ENCODE measurements at regions not wholly inside any gene's neighbourhood (a gene's known extent, or its start where the extent isn't known, plus 50 kb on each side); places are given as distances from the start of the nearest gene placed in this dataset.

GRCh38 chrX:97850911-97851310 lies 967.2 kb downstream of the RPA4 start:
- CTCF ChIA-PET (ENCODE audit: partially characterized antibody) = no interaction called here
- 67% methylated on average over 1 of the region's 1 CpG; no CpG with 5 or more reads in 1 of the 2 experiments for WGBS, 2 experiments (ENCODE audit: extremely low coverage in 1 of 2, insufficient coverage in 1 of 2, insufficient read length in 1 of 2, insufficient replicate concordance in 2 of 2, low coverage in 1 of 2, low lambda C conversion rate in 2 of 2, missing lambda C conversion rate in 1 of 2)
- Histone ChIP-seq H4K5ac (ENCODE audit: insufficient read length, low read depth, low read length) (no peak overlapping the region), H3K23me2 (ENCODE audit: low read depth, low read length) (no peaks in the 10 kb centered on the region), H3K56ac (replicated peaks; ENCODE audit: insufficient read length, low read depth, low read length) (no peak overlapping the region), H4K20me1 (replicated peaks in 1 of 2; ENCODE audit: control insufficient read depth in 1 of 2, insufficient read depth in 2 of 2, low read length in 2 of 2) (no peaks in the 10 kb centered on the region), H3K79me1 (ENCODE audit: low read depth, low read length) (no peaks in the 10 kb centered on the region), H3K9ac (replicated peaks in 1 of 4; ENCODE audit: extremely low read depth in 1 of 4, low read depth in 3 of 4, low read length in 3 of 4) (no peak overlapping the region), H2BK20ac (ENCODE audit: low read length) (no peak overlapping the region), H3K18ac (ENCODE audit: extremely low read depth, low read length) (no peak overlapping the region), H3K4me1 (replicated peaks in 1 of 4; ENCODE audit: control insufficient read depth in 3 of 4, insufficient read depth in 4 of 4, low read length in 3 of 4) (no peaks in the 10 kb centered on the region), H2BK12ac (ENCODE audit: low read depth, low read length) (no peak overlapping the region), H3K27ac (ENCODE audit: low read depth, low read length) (no peak overlapping the region), H2AFZ (ENCODE audit: low read length) (no peak overlapping the region), H2BK120ac (replicated peaks; ENCODE audit: low read depth, low read length) (no peak overlapping the region), H4K8ac (ENCODE audit: extremely low read depth, insufficient read depth, low read length) (no peak overlapping the region), H2BK15ac (ENCODE audit: low read length) (no peak overlapping the region), H3K36me3 (ENCODE audit: control insufficient read depth in 2 of 4, insufficient read depth in 4 of 4, low read length in 3 of 4) (no peaks in the 10 kb centered on the region), H3K14ac (ENCODE audit: insufficient read length) (no peak overlapping the region), H3K79me2 (ENCODE audit: control insufficient read depth in 1 of 2, insufficient read depth in 2 of 2, low read length in 2 of 2) (no peaks in the 10 kb centered on the region), H3K4ac (replicated peaks; ENCODE audit: insufficient read length, low read depth, low read length) (no peak overlapping the region), H3K4me2 (ENCODE audit: insufficient read depth in 1 of 2, low read depth in 2 of 2, low read length in 2 of 2) (no peak overlapping the region), H4K91ac (replicated peaks; ENCODE audit: insufficient read length, low read length) (no peak overlapping the region), H3K4me3 (ENCODE audit: extremely low read depth in 1 of 4, insufficient read depth in 2 of 4, low read depth in 3 of 4, low read length in 4 of 4) (no peak overlapping the region), H3K9me3 (ENCODE audit: insufficient read depth in 2 of 2, low read depth in 1 of 2, low read length in 1 of 2) (peaks cover 0 to 5% of the 10 kb centered on the region in 2 experiments; a peak in 1 of 4 replicates), H3K27me3 (replicated peaks in 1 of 4; ENCODE audit: control insufficient read depth in 3 of 4, extremely low read depth in 1 of 4, insufficient read depth in 3 of 4, low read length in 3 of 4) (no peaks in the 10 kb centered on the region), H2BK5ac (ENCODE audit: low read depth, low read length) (no peak overlapping the region), H3K23ac (ENCODE audit: insufficient read length) (no peak overlapping the region), H2AK5ac (ENCODE audit: low read depth, low read length) (no peak overlapping the region)
- DNase-seq (ENCODE audit: low read depth in 1 of 2, low spot score in 2 of 2) (no peak), FAIRE-seq (no peak)
- TF ChIP-seq TAF1 (IDR thresholded peaks at IDR 0.05; ENCODE audit: low read depth, low read length) = no peak
- no peak for TF ChIP-seq POLR2A (IDR thresholded peaks at IDR 0.05; ENCODE audit: control extremely low read depth in 1 of 2, low read depth in 2 of 2, low read length in 2 of 2)
- no peak for TF ChIP-seq RXRA (IDR thresholded peaks at IDR 0.05; ENCODE audit: insufficient read depth, low read depth, low read length)
- no peak for TF ChIP-seq EP300 (IDR thresholded peaks at IDR 0.05; ENCODE audit: borderline replicate concordance in 1 of 2, low read depth in 2 of 2, low read length in 2 of 2)
- no peak for TF ChIP-seq CTBP2 (IDR thresholded peaks at IDR 0.05; ENCODE audit: borderline replicate concordance, insufficient read depth, insufficient read length, low read length)
- TF ChIP-seq RAD21 (IDR thresholded peaks at IDR 0.05 in 1 of 2, conservative IDR thresholded peaks at IDR 0.05 in 1 of 2; ENCODE audit: low read depth in 2 of 2, low read length in 2 of 2) = no peak
- TF ChIP-seq TAF7 (optimal IDR thresholded peaks at IDR 0.05; ENCODE audit: borderline replicate concordance, low read depth, low read length) = no peak
- no peak for TF ChIP-seq SRF (IDR thresholded peaks at IDR 0.05; ENCODE audit: low read depth, low read length)
- no peak for TF ChIP-seq TBP (IDR thresholded peaks at IDR 0.05; ENCODE audit: low read depth, low read length)
- no peak for TF ChIP-seq CTCF (IDR thresholded peaks at IDR 0.05; ENCODE audit: control extremely low read depth in 1 of 3, insufficient read depth in 1 of 3, low read depth in 1 of 3, low read length in 3 of 3)
- POLR2A ChIA-PET (ENCODE audit: partially characterized antibody) = no interaction called here
